Thoracic aorta (tissue), 2 donors: ENCODE measurements at regions not wholly inside any gene's neighbourhood (a gene's known extent, or its start where the extent isn't known, plus 50 kb on each side); places are given as distances from the start of the nearest gene placed in this dataset.

Experiments
- ATAC-seq: fragments of 150-250 bp; one replicate; pipeline ENCODE4 v1.8.0; 2017; ENCODE audit warnings: low read depth; ENCODE audit not compliant: insufficient number of reproducible peaks, low FRiP score
- DNase-seq: peaks from one replicate; pipeline ENCODE4 v3.0.0-alpha.2; 2020; ENCODE audit warnings: low spot score
- H3K27ac ChIP-seq, 2 donors: fragments of 200-600 bp; sonication (generic); 1 replicate in 1 of 2; 2 replicates in 1 of 2; pipeline ENCODE4 v1.5.1; 2016; ENCODE audit warnings: mild to moderate bottlenecking in 2 of 2, moderate library complexity in 2 of 2
- H3K27me3 ChIP-seq: fragments of 200-600 bp; sonication (generic); replicated peaks from 2 replicates; pipeline ENCODE4 v1.6.0; 2016; ENCODE audit warnings: mild to moderate bottlenecking; ENCODE audit not compliant: insufficient read depth
- H3K36me3 ChIP-seq: fragments of 200-600 bp; sonication (generic); one replicate; pipeline ENCODE4 v1.5.1; 2016
- H3K4me1 ChIP-seq, 2 donors: fragments of 200-600 bp; sonication (generic); 1 replicate in 1 of 2; 2 replicates in 1 of 2; pipeline versions ENCODE4 v1.5.1 to v1.6.0; 2016; ENCODE audit warnings: low read depth in 2 of 2, mild to moderate bottlenecking in 1 of 2; ENCODE audit not compliant: control insufficient read depth in 1 of 2
- H3K4me3 ChIP-seq: fragments of 200-600 bp; sonication (generic); 2 replicates; pipeline ENCODE4 v1.5.1; 2016; ENCODE audit warnings: mild to moderate bottlenecking
- H3K9me3 ChIP-seq: fragments of 200-600 bp; sonication (generic); 2 replicates; pipeline ENCODE4 v1.5.1; 2016
- CTCF ChIP-seq: fragments of 200-600 bp; sonication (generic); IDR thresholded peaks from one replicate; pipeline ENCODE4 v1.5.1; 2019; ENCODE audit warnings: antibody characterized with exemption

- no peaks in the 10 kb centered on the region for H3K4me1 ChIP-seq
- no peaks in the 10 kb centered on the region for H3K36me3 ChIP-seq
- no peak overlapping the region for H3K27ac ChIP-seq
- no peak for TF ChIP-seq CTCF
- DNase-seq (no peak), ATAC-seq (no peak)
- no peak overlapping the region for H3K4me3 ChIP-seq
- H3K27me3 ChIP-seq: no peaks in the 10 kb centered on the region
- H3K9me3 ChIP-seq: no peaks in the 10 kb centered on the region
These were observed 109.8 kb upstream of the TBC1D5 start for GRCh38 chr3:17852217-17852616.

- TF ChIP-seq CTCF: no peak
- Histone ChIP-seq H3K4me3 (no peak overlapping the region), H3K4me1 (no peaks in the 10 kb centered on the region), H3K27me3 (no peaks in the 10 kb centered on the region), H3K36me3 (no peaks in the 10 kb centered on the region), H3K9me3 (no peaks in the 10 kb centered on the region), H3K27ac (no peak overlapping the region)
- DNase-seq: no peak
- no peak for ATAC-seq
These were observed 108.0 kb upstream of the TBC1D5 start for GRCh38 chr3:17850448-17850847.

- no peaks in the 10 kb centered on the region for H3K9me3 ChIP-seq
- DNase-seq (no peak), ATAC-seq (no peak)
- no peak overlapping the region for H3K27ac ChIP-seq
- H3K27me3 ChIP-seq: no peaks in the 10 kb centered on the region
- no peak overlapping the region for H3K4me3 ChIP-seq
- no peaks in the 10 kb centered on the region for H3K36me3 ChIP-seq
- no peak for TF ChIP-seq CTCF
- H3K4me1 ChIP-seq: no peaks in the 10 kb centered on the region
These were observed 105.7 kb upstream of the TBC1D5 start for GRCh38 chr3:17848102-17848501.

- H3K9me3 ChIP-seq: no peaks in the 10 kb centered on the region
- no peak for TF ChIP-seq CTCF
- H3K36me3 ChIP-seq: no peaks in the 10 kb centered on the region
- ATAC-seq (no peak), DNase-seq (no peak)
- H3K27ac ChIP-seq: no peak overlapping the region
- no peaks in the 10 kb centered on the region for H3K4me1 ChIP-seq
- no peaks in the 10 kb centered on the region for H3K27me3 ChIP-seq
- H3K4me3 ChIP-seq: no peak overlapping the region
These were observed 104.7 kb upstream of the TBC1D5 start for GRCh38 chr3:17847156-17847555.

- Histone ChIP-seq H3K36me3 (no peaks in the 10 kb centered on the region), H3K27me3 (no peaks in the 10 kb centered on the region), H3K9me3 (no peaks in the 10 kb centered on the region), H3K4me1 (no peaks in the 10 kb centered on the region), H3K4me3 (no peak overlapping the region), H3K27ac (no peak overlapping the region)
- no peak for TF ChIP-seq CTCF
- ATAC-seq (no peak), DNase-seq (no peak)
These were observed 104.0 kb upstream of the TBC1D5 start for GRCh38 chr3:17846466-17846865.
